Ishikawa (cell line): ENCODE measurements at regions not wholly inside any gene's neighbourhood (a gene's known extent, or its start where the extent isn't known, plus 50 kb on each side); places are given as distances from the start of the nearest gene placed in this dataset.

Experiments used
- CEBPB ChIP-seq: IDR thresholded peaks from 2 replicates; pipeline ENCODE4 v1.6.1; 2012
- CREB1 ChIP-seq: IDR thresholded peaks from 2 replicates; pipeline ENCODE4 v1.6.1; 2012; ENCODE audit warnings: low read depth
- EP300 ChIP-seq: IDR thresholded peaks from 2 replicates; pipeline ENCODE4 v1.6.1; 2012; ENCODE audit warnings: borderline replicate concordance
- NFIC ChIP-seq: IDR thresholded peaks from 2 replicates; pipeline ENCODE4 v1.6.1; 2012
- TF ChIP-seq, protein P1 (sequence below): IDR thresholded peaks from 2 replicates; pipeline ENCODE4 v1.6.1; 2012; ENCODE audit warnings: low read depth, mild to moderate bottlenecking

DNA sequence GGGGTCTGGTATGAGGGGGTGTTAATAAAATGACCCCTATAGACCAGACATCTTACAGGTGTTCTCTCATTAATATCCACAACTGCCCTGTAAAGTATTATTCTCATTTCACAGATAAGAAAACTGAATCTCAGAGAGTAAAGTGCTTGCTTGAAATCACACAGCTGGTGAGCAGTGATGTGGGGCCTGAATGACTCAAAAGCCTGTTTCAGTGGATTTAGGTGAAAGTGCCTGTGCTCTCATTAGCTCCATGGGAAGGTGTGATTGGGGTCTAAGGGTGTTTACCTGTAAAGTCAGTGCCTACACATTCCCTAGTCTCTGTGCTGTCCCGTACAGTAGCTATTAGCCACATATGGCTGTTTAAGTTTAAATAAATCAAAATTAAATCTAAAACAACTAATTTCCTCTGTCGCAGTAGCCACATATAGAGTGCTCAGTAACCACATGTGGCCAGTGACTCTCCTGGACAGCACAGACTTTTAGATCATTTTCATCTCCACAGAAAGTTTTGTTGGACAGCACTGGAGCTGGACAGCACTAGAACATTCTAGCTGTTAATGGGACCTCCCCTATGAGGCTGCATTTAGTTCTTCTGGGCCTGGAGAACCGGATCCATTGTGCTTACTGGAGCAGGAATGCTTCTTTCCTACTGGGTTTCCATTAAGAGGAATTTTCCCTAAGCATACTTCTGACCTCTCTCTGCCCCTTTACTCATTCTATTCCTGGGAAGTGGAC is 52.5 kb upstream of the SEMA6A start:
- TF ChIP-seq CREB1: no peak
- TF ChIP-seq, protein P1, sequence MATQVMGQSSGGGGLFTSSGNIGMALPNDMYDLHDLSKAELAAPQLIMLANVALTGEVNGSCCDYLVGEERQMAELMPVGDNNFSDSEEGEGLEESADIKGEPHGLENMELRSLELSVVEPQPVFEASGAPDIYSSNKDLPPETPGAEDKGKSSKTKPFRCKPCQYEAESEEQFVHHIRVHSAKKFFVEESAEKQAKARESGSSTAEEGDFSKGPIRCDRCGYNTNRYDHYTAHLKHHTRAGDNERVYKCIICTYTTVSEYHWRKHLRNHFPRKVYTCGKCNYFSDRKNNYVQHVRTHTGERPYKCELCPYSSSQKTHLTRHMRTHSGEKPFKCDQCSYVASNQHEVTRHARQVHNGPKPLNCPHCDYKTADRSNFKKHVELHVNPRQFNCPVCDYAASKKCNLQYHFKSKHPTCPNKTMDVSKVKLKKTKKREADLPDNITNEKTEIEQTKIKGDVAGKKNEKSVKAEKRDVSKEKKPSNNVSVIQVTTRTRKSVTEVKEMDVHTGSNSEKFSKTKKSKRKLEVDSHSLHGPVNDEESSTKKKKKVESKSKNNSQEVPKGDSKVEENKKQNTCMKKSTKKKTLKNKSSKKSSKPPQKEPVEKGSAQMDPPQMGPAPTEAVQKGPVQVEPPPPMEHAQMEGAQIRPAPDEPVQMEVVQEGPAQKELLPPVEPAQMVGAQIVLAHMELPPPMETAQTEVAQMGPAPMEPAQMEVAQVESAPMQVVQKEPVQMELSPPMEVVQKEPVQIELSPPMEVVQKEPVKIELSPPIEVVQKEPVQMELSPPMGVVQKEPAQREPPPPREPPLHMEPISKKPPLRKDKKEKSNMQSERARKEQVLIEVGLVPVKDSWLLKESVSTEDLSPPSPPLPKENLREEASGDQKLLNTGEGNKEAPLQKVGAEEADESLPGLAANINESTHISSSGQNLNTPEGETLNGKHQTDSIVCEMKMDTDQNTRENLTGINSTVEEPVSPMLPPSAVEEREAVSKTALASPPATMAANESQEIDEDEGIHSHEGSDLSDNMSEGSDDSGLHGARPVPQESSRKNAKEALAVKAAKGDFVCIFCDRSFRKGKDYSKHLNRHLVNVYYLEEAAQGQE: peak; percentile 23; the same call in 1 of the 2 replicates

DNA sequence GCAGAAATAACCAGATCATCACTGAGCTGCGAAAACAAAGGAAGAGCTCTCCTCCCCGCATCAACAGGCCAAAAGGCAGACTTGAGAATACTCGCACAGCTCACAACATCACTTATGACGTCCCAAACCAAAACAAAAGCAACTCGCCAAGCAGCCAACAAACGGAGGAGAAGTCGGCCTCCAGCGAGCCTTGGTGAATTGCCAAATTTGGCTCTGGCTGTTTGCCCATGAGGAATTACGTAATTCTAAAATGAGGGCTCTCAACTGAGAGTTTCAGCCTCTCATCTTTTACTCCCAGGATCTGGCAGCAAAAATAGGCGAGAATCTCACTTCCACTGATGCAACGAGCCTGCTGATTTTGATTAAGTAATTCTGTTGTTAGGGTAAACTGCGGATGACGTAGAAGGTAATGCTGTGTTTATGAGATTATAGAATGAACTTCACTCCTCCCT is 51.7 kb upstream of the SEMA6A start:
- peak; percentile 59; the same call in 1 of the 2 replicates for TF ChIP-seq CEBPB
- TF ChIP-seq CREB1: no peak
- peak; percentile 63 for TF ChIP-seq NFIC
- TF ChIP-seq EP300: no peak
